ENCODE measurements at regions not wholly inside any gene's neighbourhood (a gene's known extent, or its start where the extent isn't known, plus 50 kb on each side); places are given as distances from the start of the nearest gene placed in this dataset.

DNA sequence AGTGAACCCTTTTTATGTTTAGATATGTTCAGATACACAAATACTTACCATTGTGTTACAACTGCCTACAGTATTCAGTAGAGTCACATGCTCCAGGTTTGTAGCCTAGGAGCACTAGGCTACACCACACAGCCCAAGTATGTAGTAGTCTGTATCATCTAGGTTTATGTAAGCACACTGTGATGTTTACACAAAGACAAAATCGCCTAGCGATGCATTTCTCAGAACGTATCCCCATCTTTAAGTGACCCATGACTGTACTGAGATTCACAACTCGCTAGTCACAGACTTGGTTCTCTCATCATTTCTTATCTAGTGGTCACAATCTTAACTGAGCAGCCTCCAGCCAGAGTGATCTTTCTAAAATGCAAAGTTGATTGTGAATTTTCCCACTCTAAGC lies 119.2 kb downstream of the RASSF10 start:
- Histone ChIP-seq H3K9me1 (ENCODE audit: control insufficient read depth, insufficient read depth, low read length) (no peaks in the 10 kb centered on the region), H3K27me3 (ENCODE audit: control insufficient read depth in 2 of 2, insufficient read depth in 2 of 2, low read length in 2 of 2) (no peaks in the 10 kb centered on the region), H3K4me1 (replicated peaks in 1 of 2; ENCODE audit: control insufficient read depth in 2 of 2, insufficient read depth in 2 of 2, low read length in 2 of 2) (no peaks in the 10 kb centered on the region), H3K9me3 (replicated peaks; ENCODE audit: control insufficient read depth, insufficient read depth, low read depth, low read length) (no peaks in the 10 kb centered on the region), H3K9ac (ENCODE audit: insufficient read depth in 1 of 2, low read depth in 2 of 2, low read length in 2 of 2) (no peak overlapping the region), H3K4me3 (no peak overlapping the region), H3K4me2 (ENCODE audit: insufficient read depth, low read length) (no peak overlapping the region), H3K79me2 (ENCODE audit: control insufficient read depth, insufficient read depth, low read length) (no peaks in the 10 kb centered on the region), H3K36me3 (ENCODE audit: control insufficient read depth, insufficient read depth, low read length) (no peaks in the 10 kb centered on the region), H3K27ac (ENCODE audit: extremely low read depth, low read depth, low read length) (no peak overlapping the region), H2AFZ (ENCODE audit: low read depth, low read length) (no peak overlapping the region), H4K20me1 (replicated peaks; ENCODE audit: control insufficient read depth, insufficient read depth, low read length) (no peaks in the 10 kb centered on the region)
- no TSS peak for BruUV-seq (replicated peaks)
- 5% methylated on average over 4 of the region's 4 CpGs for WGBS (ENCODE audit: insufficient coverage, low coverage, missing lambda C conversion rate)
- ChIA-PET POLR2A (interaction anchor here (0.5 kb wide), 1 partner anchor 11 kb away, joined by 4 read pairs; no protein-coding TSS in a partner anchor), CTCF (ENCODE audit: low intra/inter-chr PET ratio) (no interaction called here)
- ATAC-seq (no peak), FAIRE-seq (no peak), DNase-seq (ENCODE audit: extremely low read depth in 1 of 4, low spot score in 3 of 4) (no peak)
- in situ Hi-C loops (cut with MboI), result no loop called here
- TF ChIP-seq ZNF316 (IDR thresholded peaks at IDR 0.05), result 0 out of 2 replicates have a peak, but pooled peaks have one; percentile 6
- TF ChIP-seq NFRKB (IDR thresholded peaks at IDR 0.05; ENCODE audit: low read depth), result no peak
- intact Hi-C loops (cut with micrococcal nuclease), result no loop called here

DNA sequence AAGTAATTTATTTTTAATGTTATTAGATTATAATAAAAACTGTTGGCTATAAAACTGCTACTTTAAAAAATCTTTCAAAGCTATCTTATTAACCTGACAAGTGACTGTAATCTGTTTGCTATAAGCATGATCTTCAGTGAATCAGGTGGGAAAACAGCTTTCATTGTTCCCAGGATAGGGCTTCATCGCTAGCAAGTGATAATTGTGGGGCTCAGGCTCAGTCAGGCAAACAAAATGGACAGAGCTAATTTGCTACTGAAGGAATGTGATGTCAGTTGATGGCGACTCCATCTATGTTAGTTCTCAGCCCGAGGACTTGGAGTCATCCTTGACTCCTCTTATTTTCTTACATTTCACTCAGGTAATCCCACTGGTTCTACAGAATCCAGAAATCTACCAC lies 125.0 kb downstream of the RASSF10 start:
- in situ Hi-C loops (cut with MboI) (no loop called here), intact Hi-C loops (cut with micrococcal nuclease) (no loop called here)
- peaks cover 3 to 15% of the 10 kb centered on the region in 2 experiments; a peak in 3 of 5 replicates for H3K4me1 ChIP-seq (replicated peaks in 1 of 2; ENCODE audit: control insufficient read depth in 2 of 2, insufficient read depth in 2 of 2, low read length in 2 of 2)
- peak overlapping the region; percentile 22; the same call in 1 of the 2 replicates for H2AFZ ChIP-seq (ENCODE audit: low read depth, low read length)
- no peaks in the 10 kb centered on the region for H3K79me2 ChIP-seq (ENCODE audit: control insufficient read depth, insufficient read depth, low read length)
- H3K9me3 ChIP-seq (replicated peaks; ENCODE audit: control insufficient read depth, insufficient read depth, low read depth, low read length), result no peaks in the 10 kb centered on the region
- ATAC-seq, result no peak
- POLR2A ChIA-PET, result interaction anchor here (0.8 kb wide), 1 partner anchor 32 kb away, joined by 3 read pairs; no protein-coding TSS in a partner anchor
- BruUV-seq (replicated peaks), result no TSS peak
- no peak for FAIRE-seq
- no peaks in the 10 kb centered on the region for H3K9me1 ChIP-seq (ENCODE audit: control insufficient read depth, insufficient read depth, low read length)
- no peak for DNase-seq (ENCODE audit: extremely low read depth in 1 of 4, low spot score in 3 of 4)
- no peak overlapping the region for H3K27ac ChIP-seq (ENCODE audit: extremely low read depth, low read depth, low read length)
- 19% methylated on average over 3 of the region's 3 CpGs for WGBS (ENCODE audit: insufficient coverage, low coverage, missing lambda C conversion rate)
- H3K9ac ChIP-seq (ENCODE audit: insufficient read depth in 1 of 2, low read depth in 2 of 2, low read length in 2 of 2), result no peak overlapping the region
- no peak overlapping the region for H3K4me3 ChIP-seq
- H3K4me2 ChIP-seq (ENCODE audit: insufficient read depth, low read length), result no peak overlapping the region
- no peaks in the 10 kb centered on the region for H3K36me3 ChIP-seq (ENCODE audit: control insufficient read depth, insufficient read depth, low read length)
- CTCF ChIA-PET (ENCODE audit: low intra/inter-chr PET ratio), result no interaction called here
- H3K27me3 ChIP-seq (ENCODE audit: control insufficient read depth in 2 of 2, insufficient read depth in 2 of 2, low read length in 2 of 2), result no peaks in the 10 kb centered on the region
- H4K20me1 ChIP-seq (replicated peaks; ENCODE audit: control insufficient read depth, insufficient read depth, low read length), result no peaks in the 10 kb centered on the region
- no peak for TF ChIP-seq SMAD1 (IDR thresholded peaks at IDR 0.05; ENCODE audit: low read depth, low read length, partially characterized antibody)
- TF ChIP-seq, protein P1, sequence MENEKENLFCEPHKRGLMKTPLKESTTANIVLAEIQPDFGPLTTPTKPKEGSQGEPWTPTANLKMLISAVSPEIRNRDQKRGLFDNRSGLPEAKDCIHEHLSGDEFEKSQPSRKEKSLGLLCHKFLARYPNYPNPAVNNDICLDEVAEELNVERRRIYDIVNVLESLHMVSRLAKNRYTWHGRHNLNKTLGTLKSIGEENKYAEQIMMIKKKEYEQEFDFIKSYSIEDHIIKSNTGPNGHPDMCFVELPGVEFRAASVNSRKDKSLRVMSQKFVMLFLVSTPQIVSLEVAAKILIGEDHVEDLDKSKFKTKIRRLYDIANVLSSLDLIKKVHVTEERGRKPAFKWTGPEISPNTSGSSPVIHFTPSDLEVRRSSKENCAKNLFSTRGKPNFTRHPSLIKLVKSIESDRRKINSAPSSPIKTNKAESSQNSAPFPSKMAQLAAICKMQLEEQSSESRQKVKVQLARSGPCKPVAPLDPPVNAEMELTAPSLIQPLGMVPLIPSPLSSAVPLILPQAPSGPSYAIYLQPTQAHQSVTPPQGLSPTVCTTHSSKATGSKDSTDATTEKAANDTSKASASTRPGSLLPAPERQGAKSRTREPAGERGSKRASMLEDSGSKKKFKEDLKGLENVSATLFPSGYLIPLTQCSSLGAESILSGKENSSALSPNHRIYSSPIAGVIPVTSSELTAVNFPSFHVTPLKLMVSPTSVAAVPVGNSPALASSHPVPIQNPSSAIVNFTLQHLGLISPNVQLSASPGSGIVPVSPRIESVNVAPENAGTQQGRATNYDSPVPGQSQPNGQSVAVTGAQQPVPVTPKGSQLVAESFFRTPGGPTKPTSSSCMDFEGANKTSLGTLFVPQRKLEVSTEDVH (IDR thresholded peaks at IDR 0.05; ENCODE audit: low read depth, partially characterized antibody), result no peak
- TF ChIP-seq NFYB (IDR thresholded peaks at IDR 0.05; ENCODE audit: extremely low read depth, insufficient read length), result no peak
- TF ChIP-seq FUS (optimal IDR thresholded peaks at IDR 0.05; ENCODE audit: low read depth, low read length), result no peak
- no peak for TF ChIP-seq ZNF133 (CRISPR knock-in tag; IDR thresholded peaks at IDR 0.05)
- TF ChIP-seq PTTG1 (tag; IDR thresholded peaks at IDR 0.05; ENCODE audit: low read depth), result no peak
- TF ChIP-seq, protein P2, sequence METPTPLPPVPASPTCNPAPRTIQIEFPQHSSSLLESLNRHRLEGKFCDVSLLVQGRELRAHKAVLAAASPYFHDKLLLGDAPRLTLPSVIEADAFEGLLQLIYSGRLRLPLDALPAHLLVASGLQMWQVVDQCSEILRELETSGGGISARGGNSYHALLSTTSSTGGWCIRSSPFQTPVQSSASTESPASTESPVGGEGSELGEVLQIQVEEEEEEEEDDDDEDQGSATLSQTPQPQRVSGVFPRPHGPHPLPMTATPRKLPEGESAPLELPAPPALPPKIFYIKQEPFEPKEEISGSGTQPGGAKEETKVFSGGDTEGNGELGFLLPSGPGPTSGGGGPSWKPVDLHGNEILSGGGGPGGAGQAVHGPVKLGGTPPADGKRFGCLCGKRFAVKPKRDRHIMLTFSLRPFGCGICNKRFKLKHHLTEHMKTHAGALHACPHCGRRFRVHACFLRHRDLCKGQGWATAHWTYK (CRISPR knock-in tag; IDR thresholded peaks at IDR 0.05), result no peak
- TF ChIP-seq ZNF507 (tag; conservative IDR thresholded peaks at IDR 0.05), result no peak
- TF ChIP-seq FOXJ2 (tag; IDR thresholded peaks at IDR 0.05), result no peak
- TF ChIP-seq, protein P3, sequence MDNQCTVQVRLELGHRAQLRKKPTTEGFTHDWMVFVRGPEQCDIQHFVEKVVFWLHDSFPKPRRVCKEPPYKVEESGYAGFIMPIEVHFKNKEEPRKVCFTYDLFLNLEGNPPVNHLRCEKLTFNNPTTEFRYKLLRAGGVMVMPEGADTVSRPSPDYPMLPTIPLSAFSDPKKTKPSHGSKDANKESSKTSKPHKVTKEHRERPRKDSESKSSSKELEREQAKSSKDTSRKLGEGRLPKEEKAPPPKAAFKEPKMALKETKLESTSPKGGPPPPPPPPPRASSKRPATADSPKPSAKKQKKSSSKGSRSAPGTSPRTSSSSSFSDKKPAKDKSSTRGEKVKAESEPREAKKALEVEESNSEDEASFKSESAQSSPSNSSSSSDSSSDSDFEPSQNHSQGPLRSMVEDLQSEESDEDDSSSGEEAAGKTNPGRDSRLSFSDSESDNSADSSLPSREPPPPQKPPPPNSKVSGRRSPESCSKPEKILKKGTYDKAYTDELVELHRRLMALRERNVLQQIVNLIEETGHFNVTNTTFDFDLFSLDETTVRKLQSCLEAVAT (IDR thresholded peaks at IDR 0.05), result no peak
